Neural cell (in vitro differentiated cells): ENCODE measurements at regions not wholly inside any gene's neighbourhood (a gene's known extent, or its start where the extent isn't known, plus 50 kb on each side); places are given as distances from the start of the nearest gene placed in this dataset.

ENCODE experiments used
- H2AFZ ChIP-seq: fragments of 200-600, 300-800 bp; sonication (generic), shearing (Covaris generic); 2 replicates; pipeline ENCODE4 v1.6.0; 2014; ENCODE audit warnings: low read depth, mild to moderate bottlenecking, antibody characterized with exemption, low read length, moderate library complexity
- H3F3A ChIP-seq: fragments of 200-600 bp; shearing (Covaris generic); 2 replicates; pipeline ENCODE4 v1.6.1; 2016; ENCODE audit warnings: mild to moderate bottlenecking, moderate library complexity, mixed read lengths, antibody characterized with exemption, low read length; ENCODE audit not compliant: insufficient read depth, poor library complexity, severe bottlenecking
- H3K27ac ChIP-seq: fragments of 200-600, 300-800 bp; sonication (generic), shearing (Covaris generic); 2 replicates; pipeline ENCODE4 v1.5.1; 2014; ENCODE audit warnings: mild to moderate bottlenecking, low read length, moderate library complexity
- H3K27me3 ChIP-seq: fragments of 300-800, 200-600 bp; sonication (generic), shearing (Covaris generic); 2 replicates; pipeline ENCODE4 v1.6.0; 2014; ENCODE audit warnings: mild to moderate bottlenecking, low read depth, low read length, moderate library complexity; ENCODE audit not compliant: insufficient read depth
- H3K36me3 ChIP-seq: fragments of 300-800, 200-600 bp; sonication (generic), shearing (Covaris generic); 2 replicates; pipeline ENCODE4 v1.5.1; 2014; ENCODE audit warnings: mild to moderate bottlenecking, antibody characterized with exemption, low read length, moderate library complexity; ENCODE audit not compliant: insufficient read depth
- H3K4me2 ChIP-seq: fragments of 300-800, 200-600 bp; sonication (generic), shearing (Covaris generic); 2 replicates; pipeline ENCODE4 v1.6.0; 2014; ENCODE audit warnings: mild to moderate bottlenecking, low read length
- H3K4me3 ChIP-seq: fragments of 300-800, 200-600 bp; sonication (generic), shearing (Covaris generic); 2 replicates; pipeline ENCODE4 v1.5.1; 2014; ENCODE audit warnings: mild to moderate bottlenecking, low read length, moderate library complexity
- H3K79me2 ChIP-seq: fragments of 200-600 bp; shearing (Covaris generic); replicated peaks from 2 replicates; pipeline ENCODE4 v1.6.0; 2014; ENCODE audit warnings: mild to moderate bottlenecking, low read length, moderate library complexity; ENCODE audit not compliant: insufficient read depth
- H3K9ac ChIP-seq: fragments of 300-800, 200-600 bp; sonication (generic), shearing (Covaris generic); 2 replicates; pipeline ENCODE4 v1.6.1; 2016; ENCODE audit warnings: mild to moderate bottlenecking, low read length, mixed read lengths
- H3K9me2 ChIP-seq: fragments of 200-600 bp; shearing (Covaris generic); 2 replicates; pipeline ENCODE4 v1.6.1; 2016; ENCODE audit warnings: mild to moderate bottlenecking, low read length, mixed read lengths; ENCODE audit not compliant: insufficient read depth
- H3K9me3 ChIP-seq: fragments of 200-600, 300-800 bp; sonication (generic), shearing (Covaris generic); 2 replicates; pipeline ENCODE4 v1.6.1; 2016; ENCODE audit warnings: mild to moderate bottlenecking, mixed run types, low read length, moderate library complexity, mixed read lengths
- H4K20me1 ChIP-seq: fragments of 200-600 bp; shearing (Covaris generic); 2 replicates; pipeline ENCODE4 v1.6.1; 2016; ENCODE audit warnings: mild to moderate bottlenecking, mixed run types; ENCODE audit not compliant: insufficient read depth
- EP300 ChIP-seq: fragments of 450-650 bp; conservative IDR thresholded peaks from 2 replicates; pipeline ENCODE4 v1.6.1; 2014; ENCODE audit warnings: antibody characterized with exemption, mild to moderate bottlenecking, moderate library complexity; ENCODE audit not compliant: poor library complexity, severe bottlenecking
- EZH2 ChIP-seq: fragments of 200-600, 300-800 bp; shearing (Covaris generic), sonication (generic); IDR thresholded peaks from 2 replicates; pipeline ENCODE4 v1.6.1; 2014; ENCODE audit warnings: antibody characterized with exemption, low read length, borderline replicate concordance, mild to moderate bottlenecking; ENCODE audit not compliant: insufficient read depth, poor library complexity, severe bottlenecking
- MXI1 ChIP-seq: fragments of 450-650 bp; conservative IDR thresholded peaks from 2 replicates; pipeline ENCODE4 v1.6.1; 2014; ENCODE audit warnings: antibody characterized with exemption, mild to moderate bottlenecking; ENCODE audit not compliant: poor library complexity, severe bottlenecking
- POLR2AphosphoS5 ChIP-seq: IDR thresholded peaks from 2 replicates; pipeline ENCODE4 v1.6.1; 2012
- RAD21 ChIP-seq: fragments of 450-650 bp; conservative IDR thresholded peaks from 2 replicates; pipeline ENCODE4 v1.6.1; 2014; ENCODE audit warnings: antibody characterized with exemption, mild to moderate bottlenecking, moderate library complexity
- SMC3 ChIP-seq: fragments of 450-650 bp; conservative IDR thresholded peaks from 2 replicates; pipeline ENCODE4 v1.6.1; 2014; ENCODE audit warnings: antibody characterized with exemption, mild to moderate bottlenecking, moderate library complexity; ENCODE audit not compliant: poor library complexity
- TAF1 ChIP-seq: IDR thresholded peaks from 2 replicates; pipeline ENCODE4 v1.6.1; 2012; ENCODE audit warnings: low read depth
- TF ChIP-seq, protein P1 (sequence below): IDR thresholded peaks from 2 replicates; pipeline ENCODE4 v1.6.1; 2012; ENCODE audit warnings: borderline replicate concordance
- TF ChIP-seq, protein P2 (sequence below): fragments of 450-650 bp; IDR thresholded peaks from 2 replicates; pipeline ENCODE4 v1.5.1; 2014; ENCODE audit warnings: antibody characterized with exemption, mild to moderate bottlenecking, moderate library complexity; ENCODE audit not compliant: poor library complexity, severe bottlenecking

DNA sequence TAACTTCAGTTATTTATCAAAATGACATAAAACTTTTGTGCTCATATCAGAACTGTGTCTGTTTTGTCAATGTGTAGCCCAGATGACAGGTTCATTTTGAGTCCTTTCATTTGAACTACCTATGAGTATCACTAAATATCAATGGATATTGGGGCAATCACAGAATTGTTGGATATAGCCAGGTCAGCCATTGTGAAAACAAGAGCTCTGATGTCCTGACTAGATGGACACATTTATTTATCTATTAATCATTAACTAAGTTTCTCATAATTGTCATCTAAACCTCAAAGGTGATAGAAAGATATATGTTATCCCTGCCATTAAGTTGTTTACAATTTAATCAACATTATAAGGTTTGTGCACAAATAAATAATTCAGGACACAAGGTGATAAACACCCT, 638.3 kb upstream of the GRIA3 start:
- Histone ChIP-seq H4K20me1 (no peaks in the 10 kb centered on the region), H3K79me2 (no peaks in the 10 kb centered on the region), H3K9ac (no peak overlapping the region), H3K4me3 (no peak overlapping the region), H3K9me3 (no peaks in the 10 kb centered on the region), H2AFZ (no peak overlapping the region), H3F3A (no peaks in the 10 kb centered on the region), H3K36me3 (no peaks in the 10 kb centered on the region), H3K4me2 (no peak overlapping the region), H3K9me2 (no peaks in the 10 kb centered on the region), H3K27me3 (no peaks in the 10 kb centered on the region), H3K27ac (no peak overlapping the region)
- TF ChIP-seq, protein P1, sequence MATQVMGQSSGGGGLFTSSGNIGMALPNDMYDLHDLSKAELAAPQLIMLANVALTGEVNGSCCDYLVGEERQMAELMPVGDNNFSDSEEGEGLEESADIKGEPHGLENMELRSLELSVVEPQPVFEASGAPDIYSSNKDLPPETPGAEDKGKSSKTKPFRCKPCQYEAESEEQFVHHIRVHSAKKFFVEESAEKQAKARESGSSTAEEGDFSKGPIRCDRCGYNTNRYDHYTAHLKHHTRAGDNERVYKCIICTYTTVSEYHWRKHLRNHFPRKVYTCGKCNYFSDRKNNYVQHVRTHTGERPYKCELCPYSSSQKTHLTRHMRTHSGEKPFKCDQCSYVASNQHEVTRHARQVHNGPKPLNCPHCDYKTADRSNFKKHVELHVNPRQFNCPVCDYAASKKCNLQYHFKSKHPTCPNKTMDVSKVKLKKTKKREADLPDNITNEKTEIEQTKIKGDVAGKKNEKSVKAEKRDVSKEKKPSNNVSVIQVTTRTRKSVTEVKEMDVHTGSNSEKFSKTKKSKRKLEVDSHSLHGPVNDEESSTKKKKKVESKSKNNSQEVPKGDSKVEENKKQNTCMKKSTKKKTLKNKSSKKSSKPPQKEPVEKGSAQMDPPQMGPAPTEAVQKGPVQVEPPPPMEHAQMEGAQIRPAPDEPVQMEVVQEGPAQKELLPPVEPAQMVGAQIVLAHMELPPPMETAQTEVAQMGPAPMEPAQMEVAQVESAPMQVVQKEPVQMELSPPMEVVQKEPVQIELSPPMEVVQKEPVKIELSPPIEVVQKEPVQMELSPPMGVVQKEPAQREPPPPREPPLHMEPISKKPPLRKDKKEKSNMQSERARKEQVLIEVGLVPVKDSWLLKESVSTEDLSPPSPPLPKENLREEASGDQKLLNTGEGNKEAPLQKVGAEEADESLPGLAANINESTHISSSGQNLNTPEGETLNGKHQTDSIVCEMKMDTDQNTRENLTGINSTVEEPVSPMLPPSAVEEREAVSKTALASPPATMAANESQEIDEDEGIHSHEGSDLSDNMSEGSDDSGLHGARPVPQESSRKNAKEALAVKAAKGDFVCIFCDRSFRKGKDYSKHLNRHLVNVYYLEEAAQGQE, result no peak
- TF ChIP-seq TAF1 (no peak), EP300 (no peak), RAD21 (no peak), MXI1 (no peak)

DNA sequence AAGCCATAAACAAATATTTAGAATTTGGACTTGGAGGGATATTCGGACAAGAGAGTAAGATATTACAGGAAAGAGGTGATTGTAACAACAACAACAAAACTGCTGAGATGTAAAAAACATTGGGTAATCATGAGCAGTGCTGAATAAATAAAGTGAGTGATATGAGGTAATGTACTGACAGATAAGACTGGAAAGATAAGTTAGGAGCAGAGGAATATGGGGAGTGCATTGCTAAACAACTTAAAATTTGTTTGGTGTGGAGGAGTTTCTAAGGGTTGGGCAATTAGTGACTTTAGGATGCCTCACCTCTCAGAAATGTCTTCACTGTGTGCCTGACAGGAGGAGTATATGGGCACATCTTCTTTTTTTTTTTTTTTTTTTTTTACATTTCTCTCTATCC, 637.8 kb upstream of the GRIA3 start:
- no peaks in the 10 kb centered on the region for H4K20me1 ChIP-seq
- H3K4me2 ChIP-seq, result no peak overlapping the region
- H2AFZ ChIP-seq, result no peak overlapping the region
- TF ChIP-seq EP300 (no peak), POLR2AphosphoS5 (no peak), RAD21 (no peak), TAF1 (no peak), MXI1 (no peak), EZH2 (no peak), SMC3 (no peak)
- TF ChIP-seq, protein P2, sequence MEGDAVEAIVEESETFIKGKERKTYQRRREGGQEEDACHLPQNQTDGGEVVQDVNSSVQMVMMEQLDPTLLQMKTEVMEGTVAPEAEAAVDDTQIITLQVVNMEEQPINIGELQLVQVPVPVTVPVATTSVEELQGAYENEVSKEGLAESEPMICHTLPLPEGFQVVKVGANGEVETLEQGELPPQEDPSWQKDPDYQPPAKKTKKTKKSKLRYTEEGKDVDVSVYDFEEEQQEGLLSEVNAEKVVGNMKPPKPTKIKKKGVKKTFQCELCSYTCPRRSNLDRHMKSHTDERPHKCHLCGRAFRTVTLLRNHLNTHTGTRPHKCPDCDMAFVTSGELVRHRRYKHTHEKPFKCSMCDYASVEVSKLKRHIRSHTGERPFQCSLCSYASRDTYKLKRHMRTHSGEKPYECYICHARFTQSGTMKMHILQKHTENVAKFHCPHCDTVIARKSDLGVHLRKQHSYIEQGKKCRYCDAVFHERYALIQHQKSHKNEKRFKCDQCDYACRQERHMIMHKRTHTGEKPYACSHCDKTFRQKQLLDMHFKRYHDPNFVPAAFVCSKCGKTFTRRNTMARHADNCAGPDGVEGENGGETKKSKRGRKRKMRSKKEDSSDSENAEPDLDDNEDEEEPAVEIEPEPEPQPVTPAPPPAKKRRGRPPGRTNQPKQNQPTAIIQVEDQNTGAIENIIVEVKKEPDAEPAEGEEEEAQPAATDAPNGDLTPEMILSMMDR, result no peak
- TF ChIP-seq, protein P1, result no peak
- H3K27me3 ChIP-seq, result no peaks in the 10 kb centered on the region
- H3K27ac ChIP-seq, result no peak overlapping the region
- no peaks in the 10 kb centered on the region for H3F3A ChIP-seq
- no peak overlapping the region for H3K9ac ChIP-seq
- H3K79me2 ChIP-seq, result no peaks in the 10 kb centered on the region
- no peak overlapping the region for H3K4me3 ChIP-seq
- no peaks in the 10 kb centered on the region for H3K9me3 ChIP-seq
- no peaks in the 10 kb centered on the region for H3K9me2 ChIP-seq
- H3K36me3 ChIP-seq, result no peaks in the 10 kb centered on the region
